HG02840 (cell line): ENCODE measurements at regions not wholly inside any gene's neighbourhood (a gene's known extent, or its start where the extent isn't known, plus 50 kb on each side); places are given as distances from the start of the nearest gene placed in this dataset.

Experiments
- ATAC-seq: cut with Tn5 transposase; IDR thresholded peaks from one replicate; pipeline ENCODE4 v1.9.1; 2021; ENCODE audit warnings: mild to moderate bottlenecking, moderate library complexity, moderate number of reproducible peaks; ENCODE audit not compliant: unreplicated experiment, low FRiP score

- ATAC-seq = no peak
Observed at GRCh38 chr6:93083337-93084230, 335.8 kb downstream of the EPHA7 start.

- no peak for ATAC-seq
Observed at GRCh38 chr6:93081901-93082300, 337.5 kb downstream of the EPHA7 start.

- ATAC-seq = no peak
Observed at GRCh38 chr6:93079061-93079460, 340.3 kb downstream of the EPHA7 start.

GRCh38 chr6:93073811-93074210, 345.5 kb downstream of the EPHA7 start:
- ATAC-seq = no peak

GRCh38 chr6:93069856-93070255, 349.5 kb downstream of the EPHA7 start:
- no peak for ATAC-seq

- ATAC-seq = no peak
Observed at GRCh38 chr6:93059911-93060310, 359.4 kb downstream of the EPHA7 start.

- ATAC-seq = no peak
Observed at GRCh38 chr6:93057584-93057983, 361.8 kb downstream of the EPHA7 start.

- ATAC-seq = no peak
Observed at GRCh38 chr6:93048381-93048780, 371.0 kb downstream of the EPHA7 start.

GRCh38 chr6:93047033-93047432, 372.3 kb downstream of the EPHA7 start:
- ATAC-seq = no peak

GRCh38 chr6:93045156-93045555, 374.2 kb downstream of the EPHA7 start:
- ATAC-seq = no peak

GRCh38 chr6:93040375-93040774, 379.0 kb downstream of the EPHA7 start:
- ATAC-seq = no peak

- ATAC-seq = no peak
Observed at GRCh38 chr6:93036835-93037234, 382.5 kb downstream of the EPHA7 start.

- ATAC-seq = no peak
Observed at GRCh38 chr6:93035756-93036155, 383.6 kb downstream of the EPHA7 start.

- no peak for ATAC-seq
Observed at GRCh38 chr6:93021235-93021915, 398.0 kb downstream of the EPHA7 start.

- ATAC-seq = no peak
Observed at GRCh38 chr6:93017626-93018025, 401.7 kb downstream of the EPHA7 start.

- ATAC-seq = no peak
Observed at GRCh38 chr6:93017213-93017612, 402.1 kb downstream of the EPHA7 start.

- ATAC-seq = no peak
Observed at GRCh38 chr6:93013054-93013453, 406.3 kb downstream of the EPHA7 start.

GRCh38 chr6:93008375-93008774, 411.0 kb downstream of the EPHA7 start:
- ATAC-seq = no peak

- no peak for ATAC-seq
Observed at GRCh38 chr6:92989656-92990055, 429.7 kb downstream of the EPHA7 start.

GRCh38 chr6:92979281-92979680, 440.1 kb downstream of the EPHA7 start:
- ATAC-seq = no peak

GRCh38 chr6:92977018-92977417, 442.3 kb downstream of the EPHA7 start:
- no peak for ATAC-seq

GRCh38 chr6:92967362-92967761, 452.0 kb downstream of the EPHA7 start:
- no peak for ATAC-seq
